ENCODE measurements at regions not wholly inside any gene's neighbourhood (a gene's known extent, or its start where the extent isn't known, plus 50 kb on each side); places are given as distances from the start of the nearest gene placed in this dataset.

- TF ChIP-seq CTCF (IDR thresholded peaks at IDR 0.05) (no peak), EZH2 (IDR thresholded peaks at IDR 0.05; ENCODE audit: borderline replicate concordance, insufficient read depth, low read depth, low read length, poor library complexity, severe bottlenecking) (no peak)
Measured at GRCh38 chr13:54999399-54999907, 1970.8 kb downstream of the OLFM4 start.

Data from B cell (primary cell).